Ureter (tissue), 1 donor: ENCODE measurements at regions not wholly inside any gene's neighbourhood (a gene's known extent, or its start where the extent isn't known, plus 50 kb on each side); places are given as distances from the start of the nearest gene placed in this dataset.
"Not testable (repeated sequence)": the region's sequence is repeated elsewhere in the genome, so short reads cannot be mapped to it uniquely, and the experiment has no call there.

Source experiments
- DNase-seq: peaks from one replicate; pipeline ENCODE4 v3.0.0-alpha.2; 2020; ENCODE audit warnings: low spot score
- donor health status: DM: yes; HTN: yes; CAD: no.

DNA sequence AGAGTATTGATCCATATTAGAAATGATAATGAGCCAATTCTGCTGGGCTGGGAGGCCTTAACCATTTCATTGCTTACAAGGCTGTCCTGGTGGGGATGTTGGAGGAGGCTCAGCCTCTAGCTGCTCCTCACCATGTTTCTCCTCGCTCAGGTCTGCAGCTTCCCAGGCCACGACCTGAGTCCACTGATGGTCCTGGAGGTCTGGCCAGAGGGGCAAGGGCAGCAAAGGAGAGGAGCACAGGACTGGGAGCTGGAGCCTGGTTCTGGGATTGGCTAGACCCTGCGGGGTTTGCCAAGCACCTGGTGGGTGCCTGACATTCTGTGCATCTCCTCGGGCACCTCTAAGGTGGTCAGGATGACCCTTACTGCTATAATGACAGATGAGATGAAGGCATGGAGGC is 92.6 kb downstream of the KIF26A start:
- no peak for DNase-seq

DNA sequence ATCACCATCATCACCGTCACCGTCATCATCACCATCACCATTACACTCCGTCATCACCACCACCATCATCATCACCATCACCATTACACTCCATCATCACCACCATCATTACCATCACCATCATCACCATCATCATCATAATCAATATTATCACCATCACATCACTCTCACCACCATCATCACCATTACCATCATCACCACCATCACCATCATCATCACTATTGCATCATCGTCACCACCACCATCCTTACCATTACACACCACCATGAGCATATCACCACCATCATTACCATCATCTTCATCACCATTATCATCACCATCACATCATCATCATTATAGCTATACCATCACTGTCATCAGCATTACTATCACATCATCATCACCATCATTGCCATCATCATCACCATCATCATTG is 93.7 kb downstream of the KIF26A start:
- DNase-seq: no peak

DNA sequence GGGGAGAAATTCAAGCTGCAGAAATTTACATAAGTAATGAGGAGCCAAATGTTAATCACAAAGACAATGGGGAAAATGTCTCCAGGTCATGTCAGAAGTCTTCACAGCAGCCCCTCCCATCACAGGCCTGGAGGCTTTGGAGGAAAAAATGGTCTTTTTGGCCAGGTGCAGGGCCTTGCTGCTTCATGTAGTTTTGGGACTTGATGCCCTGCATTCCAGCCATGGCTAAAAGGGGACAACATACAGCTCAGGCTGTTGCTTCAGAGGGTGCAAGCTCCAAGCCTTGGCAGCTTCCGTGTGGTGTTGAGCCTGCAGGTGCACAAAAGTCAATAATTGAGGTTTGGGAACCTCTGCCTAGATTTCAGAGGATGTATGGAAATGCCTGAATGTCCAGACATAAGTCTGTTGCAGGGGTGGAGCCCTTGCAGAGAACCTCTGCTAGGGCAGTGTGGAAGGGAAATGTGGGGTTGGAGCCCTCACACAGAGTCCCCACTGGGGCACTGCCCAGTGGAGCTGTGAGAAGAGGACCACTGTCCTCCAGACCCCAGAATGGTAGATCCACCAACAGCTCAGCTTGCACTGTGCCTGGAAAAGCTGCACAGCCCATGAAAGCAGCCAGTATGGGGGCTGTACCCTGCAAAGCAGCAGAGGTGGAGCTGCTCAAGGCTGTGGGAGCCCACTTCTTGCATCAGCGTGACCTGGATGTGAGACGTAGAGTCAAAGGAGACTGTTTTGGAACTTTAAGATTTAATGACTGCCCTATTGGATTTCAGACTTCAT is 95.8 kb downstream of the KIF26A start:
- DNase-seq: not testable (repeated sequence)

DNA sequence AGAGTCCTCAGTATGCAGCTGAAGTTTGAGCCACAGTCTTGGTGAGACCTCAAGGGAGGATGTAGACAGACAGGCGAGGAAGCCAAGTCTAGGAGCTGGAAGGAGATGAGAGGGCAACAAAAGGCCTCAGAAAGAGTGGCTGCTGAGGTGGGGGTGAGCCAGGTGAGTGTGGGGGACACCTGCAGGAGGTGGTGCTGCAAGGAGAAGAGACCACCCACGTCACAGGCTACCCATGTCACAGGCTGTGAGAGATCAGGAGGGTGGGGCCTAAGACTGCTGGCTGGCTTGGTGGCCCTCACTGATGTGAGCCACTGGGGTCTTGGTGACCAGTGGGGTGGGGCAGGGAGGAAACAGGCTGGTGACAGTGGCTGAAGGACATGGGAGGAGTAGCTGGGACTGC is 97.3 kb downstream of the KIF26A start:
- DNase-seq: no peak

DNA sequence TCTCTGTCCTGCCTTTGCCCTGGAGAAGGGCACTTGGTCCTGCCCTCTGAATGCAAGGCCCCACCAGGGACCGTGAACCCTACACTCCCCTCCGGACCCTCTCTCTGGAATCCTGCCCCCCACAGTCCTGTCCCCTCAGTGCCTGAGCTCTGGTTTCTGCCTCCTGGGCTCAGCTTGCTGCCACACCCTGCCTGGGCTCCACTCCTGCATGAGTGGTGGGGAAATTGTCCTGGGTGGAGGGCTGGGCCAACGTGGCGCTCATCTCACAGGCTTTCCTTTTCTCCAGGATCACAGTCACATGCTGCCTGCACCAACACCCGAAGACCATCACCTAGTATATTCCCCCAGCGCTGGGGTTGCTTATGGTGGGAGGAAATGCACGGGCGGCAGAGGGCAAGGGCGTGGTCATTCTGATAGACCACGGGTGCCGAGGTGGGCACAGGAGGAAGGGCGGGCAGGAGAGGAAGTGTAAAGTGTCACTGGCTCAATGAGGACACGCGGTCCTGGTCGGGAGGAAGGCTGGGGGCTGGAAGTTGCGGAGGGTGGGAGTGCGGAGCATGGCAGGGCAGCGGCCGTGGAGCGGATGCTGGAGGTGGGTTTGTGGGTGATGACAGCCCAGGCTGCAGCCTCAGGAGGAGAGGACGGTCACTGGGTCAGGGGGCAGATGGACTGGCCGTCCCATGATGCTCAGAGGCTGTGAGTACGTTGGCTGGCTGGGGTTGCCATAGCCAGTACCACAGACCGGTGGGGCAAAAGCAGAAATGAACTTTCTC is 99.5 kb downstream of the KIF26A start:
- DNase-seq: peak; percentile 32

DNA sequence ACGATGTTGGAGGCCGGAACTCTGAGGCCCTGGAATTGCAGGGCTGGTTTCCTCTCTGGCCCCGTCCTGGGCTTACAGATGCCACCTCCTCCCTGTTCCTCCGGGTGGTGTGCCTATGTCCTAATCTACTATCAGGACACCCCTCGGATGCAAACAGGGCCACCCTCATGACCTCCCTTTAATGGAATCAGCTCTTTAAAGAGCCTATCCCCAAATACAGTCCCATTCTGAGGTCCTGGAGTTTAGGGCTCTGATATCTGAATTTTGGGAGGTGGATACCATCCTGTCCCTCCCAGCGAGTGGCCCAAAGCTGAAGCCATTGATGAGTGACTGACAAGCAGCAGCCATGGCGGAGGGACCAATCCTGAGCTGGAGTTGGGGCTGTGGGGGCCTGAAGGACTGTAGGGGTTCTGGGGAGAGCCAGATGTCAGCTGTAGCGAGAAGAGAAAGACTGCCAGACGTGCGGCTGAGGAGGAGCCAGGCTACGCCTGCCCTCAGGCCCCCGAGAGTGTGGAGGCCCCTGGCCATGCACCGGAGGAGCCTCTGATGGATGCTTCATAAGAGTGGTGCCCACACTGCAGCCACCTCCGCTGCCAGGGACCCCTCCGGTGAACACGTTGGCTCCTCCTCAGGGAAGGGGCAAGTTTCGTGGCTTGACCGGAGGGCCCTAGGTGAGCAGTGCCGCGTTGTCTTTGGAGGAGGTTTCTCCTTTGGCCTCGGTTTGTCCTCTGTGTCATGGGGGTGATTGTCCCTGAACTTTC is 100.2 kb downstream of the KIF26A start:
- no peak for DNase-seq

DNA sequence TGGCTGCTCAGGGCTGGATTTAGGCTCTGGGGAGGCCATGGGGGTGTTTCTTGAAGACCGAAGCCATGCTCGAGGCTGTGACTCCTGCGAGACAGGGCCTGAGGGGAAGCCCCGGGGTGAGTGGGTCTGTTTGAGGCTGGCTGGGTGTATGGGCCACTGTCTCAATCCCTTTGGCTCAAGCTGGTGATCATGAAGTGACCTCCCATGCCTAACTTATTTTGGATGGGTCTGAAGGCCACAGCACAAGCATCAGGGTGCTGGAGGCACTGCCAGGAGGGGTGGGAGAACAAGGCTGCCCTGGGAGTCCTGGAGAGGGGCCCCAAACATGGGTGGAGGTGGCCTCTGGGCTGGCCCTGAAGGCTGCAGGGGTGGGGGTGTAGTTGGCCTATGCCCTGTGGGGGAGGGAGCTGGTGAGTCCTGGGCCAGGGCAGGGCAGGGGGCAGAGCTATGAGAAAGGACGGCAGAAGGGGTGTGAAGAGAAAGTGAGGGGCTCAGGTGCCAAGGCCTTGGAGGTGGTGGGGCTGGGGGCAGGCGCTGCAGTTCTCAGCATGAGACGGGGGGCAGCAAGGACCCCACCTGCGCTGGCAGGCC is 100.9 kb downstream of the KIF26A start:
- peak; percentile 34 for DNase-seq

DNA sequence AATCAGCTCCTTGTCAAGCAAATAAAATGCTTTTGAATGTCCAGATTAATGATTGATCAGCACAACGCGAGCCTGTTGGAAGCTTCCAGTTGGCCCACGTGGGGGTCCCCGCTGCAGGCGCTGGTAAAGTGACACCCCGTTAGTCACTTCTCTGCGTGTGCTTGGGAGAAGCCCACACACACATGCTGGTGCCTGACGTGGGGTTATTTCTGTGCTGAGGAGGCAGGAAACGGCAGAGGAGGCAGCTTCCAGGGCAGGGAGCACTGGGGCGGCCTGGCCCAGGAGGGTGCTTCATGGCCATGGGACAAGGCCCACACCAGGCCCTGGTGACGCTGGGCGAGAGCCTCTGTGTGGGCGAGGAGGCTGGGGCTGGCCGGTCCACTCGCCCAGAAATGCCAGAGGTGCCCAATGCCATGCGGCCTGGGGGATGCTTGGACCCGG is 101.5 kb downstream of the KIF26A start:
- peak; percentile 35 for DNase-seq

DNA sequence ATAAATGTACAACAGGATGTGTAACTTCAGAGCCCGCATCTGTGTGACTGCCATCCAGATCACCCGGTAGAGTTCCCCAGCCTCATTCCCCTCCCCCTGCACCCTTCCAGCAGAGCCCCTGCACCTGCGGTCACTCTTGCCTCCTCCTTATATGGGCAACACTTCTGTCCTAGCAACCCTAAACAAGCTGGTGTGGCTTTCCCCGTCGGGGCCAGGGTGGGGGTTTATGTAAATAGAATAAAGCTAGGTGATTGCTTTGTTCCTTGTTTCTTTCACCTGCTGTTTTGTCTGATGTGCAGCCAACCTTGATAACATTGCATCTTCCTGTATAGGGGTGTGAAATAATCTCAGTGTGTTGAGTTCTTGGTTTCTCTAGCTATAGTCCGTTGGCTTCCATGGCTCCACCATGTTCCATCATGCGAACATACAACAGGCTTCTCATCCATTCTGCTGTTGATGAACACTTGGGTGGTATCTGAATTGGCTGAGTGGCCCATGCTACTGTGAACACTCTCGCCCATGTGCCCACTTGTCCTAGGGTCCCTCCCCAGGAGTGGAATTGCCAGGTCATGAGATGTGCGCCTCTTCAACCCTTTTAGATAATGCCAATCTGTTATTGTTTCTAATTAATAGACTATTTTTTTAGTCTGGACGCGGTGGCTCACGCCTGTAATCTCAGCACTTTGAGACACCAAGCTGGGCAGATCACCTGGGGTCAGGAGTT is 102.2 kb downstream of the KIF26A start:
- DNase-seq: no peak

DNA sequence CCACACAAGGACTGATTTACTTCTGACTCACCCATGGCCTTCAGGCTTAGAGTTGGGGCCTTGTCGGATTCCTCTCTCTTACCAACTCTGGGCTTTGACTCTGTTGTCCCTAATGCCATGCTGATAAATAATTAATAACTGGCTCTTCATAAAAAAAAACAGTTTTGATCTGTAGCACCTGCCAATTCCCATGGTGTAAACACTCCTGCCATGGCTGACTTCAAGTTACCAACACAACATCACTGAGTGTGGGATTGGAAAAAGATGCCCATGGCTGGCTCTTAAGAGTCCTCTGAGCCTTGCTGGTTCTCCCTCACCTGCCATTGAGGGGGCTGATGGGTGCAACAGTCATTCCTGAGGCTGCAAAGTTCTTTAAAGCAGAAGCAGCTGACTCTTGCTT is 104.8 kb downstream of the KIF26A start:
- DNase-seq: no peak

DNA sequence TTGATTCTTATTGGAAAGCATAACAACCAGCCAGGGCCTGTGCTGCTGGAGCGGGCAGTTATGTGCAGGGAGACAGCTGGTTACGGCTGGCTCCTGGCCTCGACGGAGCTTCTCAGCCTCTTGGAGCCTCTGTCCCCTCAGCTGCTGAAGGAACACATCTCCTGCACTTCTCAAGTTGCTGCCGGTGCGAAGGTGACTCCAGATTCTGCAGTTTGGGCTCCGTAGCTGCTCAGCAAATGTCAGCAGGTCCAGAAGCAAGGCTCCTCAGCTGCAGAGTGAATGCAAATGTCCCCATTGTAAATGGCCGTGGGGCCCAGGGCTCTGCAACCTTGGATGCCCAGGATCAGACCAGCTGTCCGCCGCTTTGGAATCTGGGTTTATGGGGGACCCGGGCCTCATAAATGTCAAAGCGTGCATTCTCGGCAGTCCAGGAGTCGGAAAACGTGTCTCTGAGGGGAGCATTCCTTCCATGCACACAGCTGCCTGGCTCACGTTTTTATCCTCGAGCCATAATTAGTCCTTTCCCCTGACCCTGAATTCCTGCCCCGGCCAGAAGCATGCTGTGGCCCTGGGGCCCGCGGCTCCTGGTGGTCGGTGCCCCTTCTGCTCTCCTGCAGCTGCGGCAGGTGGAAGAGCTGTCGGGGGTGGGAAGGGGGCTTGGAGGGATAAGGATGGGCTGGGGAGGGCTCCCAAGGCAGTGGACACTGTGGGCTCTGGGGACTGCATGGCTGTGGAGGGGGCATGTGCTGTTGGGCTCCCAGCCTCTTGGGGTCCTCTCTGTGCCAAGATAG is 106.0 kb downstream of the KIF26A start:
- peak; percentile 52 for DNase-seq

DNA sequence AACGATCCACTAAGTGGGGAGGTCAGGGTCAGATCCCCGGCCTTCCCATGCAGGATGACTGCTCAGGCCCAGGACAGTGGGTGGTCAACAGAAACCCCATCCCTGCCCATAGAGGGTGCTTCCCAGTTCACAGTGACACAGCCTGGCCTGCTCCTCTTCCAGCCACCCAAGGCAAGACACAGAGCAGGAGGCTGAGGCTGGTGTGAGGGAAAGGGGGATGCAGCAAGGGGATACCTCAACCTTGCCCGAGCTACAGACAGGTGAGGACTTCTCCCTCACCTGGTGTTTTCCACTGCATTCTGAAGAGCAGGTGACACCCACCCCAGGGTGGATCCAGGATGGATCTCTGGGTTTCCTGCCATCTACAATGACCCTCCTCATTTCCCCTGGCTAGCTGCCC is 106.7 kb downstream of the KIF26A start:
- DNase-seq: peak; percentile 26

DNA sequence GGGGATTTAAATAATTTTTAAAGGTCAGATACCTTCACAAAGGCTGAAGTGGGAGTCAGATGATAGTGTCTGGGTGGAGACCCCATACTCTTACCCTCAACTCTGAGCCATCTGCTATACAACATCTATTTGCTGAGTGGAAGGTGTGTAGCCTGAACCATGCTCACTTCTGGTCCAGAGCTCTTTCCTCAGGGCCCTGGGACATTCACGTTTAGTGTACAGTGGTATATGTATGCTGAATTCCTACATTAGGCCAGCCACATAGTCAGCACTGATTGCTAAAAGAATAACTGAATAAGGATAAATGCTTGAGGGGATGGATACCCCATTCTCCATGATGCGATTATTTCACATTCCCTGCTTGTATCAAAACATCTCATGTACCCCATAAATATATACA is 107.3 kb downstream of the KIF26A start:
- DNase-seq: no peak

DNA sequence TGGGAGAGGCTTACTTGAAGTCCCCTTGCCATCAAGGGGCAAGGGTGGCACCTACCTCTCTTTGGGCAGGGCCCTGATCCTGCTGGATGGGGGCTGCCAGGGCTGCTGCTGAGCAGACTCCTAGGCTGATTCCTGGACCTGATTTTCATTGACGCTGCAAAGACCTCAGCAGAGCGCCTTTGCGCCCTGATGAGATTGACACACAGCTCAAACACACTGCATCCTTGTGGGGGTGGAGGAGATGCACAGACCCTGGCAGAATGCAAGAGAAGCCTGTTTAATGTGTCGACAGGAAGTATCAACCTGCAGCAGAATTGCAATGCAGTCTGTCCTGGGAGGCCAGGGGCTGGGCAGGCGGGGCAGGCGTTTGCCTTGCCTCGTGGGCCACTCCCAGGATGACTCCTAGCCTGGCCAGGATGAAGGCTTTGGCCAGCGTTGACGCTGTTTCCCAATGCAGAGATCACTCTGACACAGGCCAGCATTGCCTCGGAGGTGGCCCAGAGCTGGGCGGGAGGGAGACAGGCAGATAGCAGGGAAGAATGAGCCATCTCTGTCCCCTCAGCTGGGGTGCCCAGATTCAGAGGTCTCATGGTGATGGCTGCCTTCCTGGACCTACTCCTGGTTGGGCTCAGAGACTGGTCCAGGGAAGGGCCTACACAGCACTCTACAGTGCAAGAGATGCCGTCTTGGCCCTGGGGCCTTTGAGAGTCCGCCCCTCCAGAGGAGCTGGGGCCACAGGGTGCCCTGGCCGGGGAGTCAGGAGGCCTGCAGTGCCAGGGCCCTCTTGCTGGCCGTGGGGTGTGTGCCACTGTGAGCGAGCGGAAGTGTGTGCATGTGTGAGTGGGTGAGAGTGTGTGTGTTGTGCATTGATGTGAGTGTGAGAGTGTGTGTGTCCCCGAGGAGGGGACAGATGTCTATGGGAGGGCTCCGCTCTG is 108.3 kb downstream of the KIF26A start:
- peak; percentile 35 for DNase-seq

DNA sequence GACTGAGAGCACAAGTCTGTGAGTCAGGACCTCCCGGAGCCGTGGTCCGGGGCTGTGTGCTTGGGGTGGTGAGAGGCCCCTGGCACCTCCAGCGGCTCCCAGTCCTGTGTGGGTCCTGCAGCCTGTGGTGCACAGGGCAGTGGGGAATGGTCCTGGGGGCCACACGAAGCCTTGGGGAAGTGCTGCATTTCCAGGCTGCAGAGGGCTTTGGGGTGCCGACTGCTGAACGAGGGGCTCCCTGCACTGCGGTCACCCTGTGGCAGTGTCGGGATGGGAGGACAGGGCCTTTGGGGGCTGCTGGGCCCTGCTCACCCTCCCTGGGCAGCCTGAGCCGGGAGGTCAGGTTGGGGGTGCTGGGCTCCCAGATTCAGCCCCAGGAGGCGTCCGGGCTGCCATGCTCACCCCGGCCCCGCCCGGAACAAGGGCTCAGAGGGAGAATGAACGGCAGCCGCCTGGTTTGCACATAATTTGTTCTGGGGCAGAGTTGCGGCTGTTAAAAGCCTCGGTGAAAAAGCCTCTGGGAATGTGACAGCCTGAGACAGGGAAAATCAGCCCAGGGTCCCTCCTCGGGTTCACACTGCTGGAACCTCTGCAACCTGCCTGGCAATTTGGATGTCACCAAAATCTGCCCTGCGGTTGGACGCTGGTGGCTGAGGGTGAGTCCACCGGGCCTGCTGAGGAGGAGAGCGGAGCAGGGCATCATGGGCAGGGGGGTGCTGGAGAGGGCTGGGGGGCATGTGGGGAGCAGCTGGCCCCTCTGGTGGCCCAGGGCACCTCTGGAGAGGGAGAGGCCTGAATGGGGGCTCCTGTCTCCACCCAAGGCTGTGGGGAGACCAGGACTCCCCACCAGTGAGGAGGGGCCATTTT is 109.2 kb downstream of the KIF26A start:
- peak; percentile 31 for DNase-seq

DNA sequence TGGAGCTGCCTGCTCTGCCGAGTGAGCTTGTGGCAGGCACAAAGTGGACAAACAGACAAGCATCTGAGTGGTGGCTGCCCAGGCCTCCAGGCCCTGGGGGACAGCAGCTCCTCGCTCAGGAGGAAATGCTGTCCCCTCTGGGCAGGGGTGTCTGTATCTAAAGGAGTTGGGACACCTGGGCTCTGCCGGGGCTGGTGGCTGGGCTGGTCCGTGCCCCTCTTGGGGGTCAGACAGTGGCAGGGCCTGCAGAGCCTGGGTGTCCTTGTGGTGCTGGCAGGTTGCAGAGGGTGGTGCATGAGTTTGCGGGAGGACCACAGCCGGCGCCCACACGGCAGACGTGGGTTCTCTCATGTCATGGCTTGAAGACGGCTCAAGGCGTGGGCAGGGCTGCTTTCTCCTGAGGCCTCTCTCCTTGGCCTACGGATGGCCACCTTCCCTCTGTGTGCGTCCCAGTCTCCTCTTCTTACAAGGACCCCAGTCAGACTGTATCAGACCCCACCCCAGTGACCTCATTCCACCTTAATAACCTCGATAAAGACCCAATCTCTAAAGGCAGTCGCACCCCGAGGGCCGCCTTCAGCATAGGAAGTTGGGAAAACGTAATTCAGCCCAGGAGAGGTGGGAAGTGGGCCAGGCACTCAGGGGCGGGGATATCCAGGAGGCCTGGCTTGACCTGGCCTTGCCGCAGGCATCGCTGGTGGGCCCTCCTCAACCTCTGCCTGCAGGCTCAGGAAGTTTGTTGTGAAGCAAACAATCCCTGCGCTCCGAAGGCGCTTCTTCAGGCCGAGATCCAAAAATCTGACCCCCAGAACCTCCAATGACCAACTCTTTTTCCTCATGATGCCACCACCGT is 110.0 kb downstream of the KIF26A start:
- no peak for DNase-seq

DNA sequence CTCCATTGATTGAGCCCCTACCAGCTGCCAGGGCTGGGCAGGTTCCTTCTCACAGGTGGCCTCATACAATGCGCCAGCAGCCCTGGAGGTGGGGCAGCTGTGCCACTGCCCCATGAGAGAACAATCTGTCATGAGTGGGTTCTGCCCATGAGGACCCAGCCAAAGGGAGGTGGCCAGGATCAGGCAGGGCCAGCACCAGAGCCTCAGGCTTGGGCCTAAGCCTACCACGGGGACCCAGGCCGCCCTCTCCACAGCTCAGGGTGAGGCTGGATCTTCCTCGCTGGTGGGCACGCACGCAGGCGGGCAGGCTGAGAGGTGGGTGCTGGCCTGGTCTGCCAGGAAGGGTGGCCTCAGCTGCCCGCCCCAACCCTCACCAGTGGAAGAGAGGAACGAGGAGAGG is 110.7 kb downstream of the KIF26A start:
- no peak for DNase-seq
